Natural killer cell (primary cell): ENCODE measurements at regions not wholly inside any gene's neighbourhood (a gene's known extent, or its start where the extent isn't known, plus 50 kb on each side); places are given as distances from the start of the nearest gene placed in this dataset.

Source experiments
- ATAC-seq, 3 donors: fragments of 150-1000 bp in 2 of 3; fragments of 200-7000 bp in 1 of 3; cut with Tn5 transposase; 1 replicate in 1 of 3; 2 replicates in 2 of 3; pipeline ENCODE4 v1.10.0; 2021; ENCODE audit warnings: mild to moderate bottlenecking in 2 of 3, moderate library complexity in 2 of 3
- DNase-seq, 2 donors: peaks; one replicate each; pipeline versions ENCODE4 v3.0.0 to v3.0.0-alpha.2; 2013 to 2021; ENCODE audit warnings: mixed read lengths in 1 of 2
- H3K27ac ChIP-seq: one replicate; pipeline ENCODE4 v1.5.1; 2013; ENCODE audit warnings: mild to moderate bottlenecking, low read length
- H3K27me3 ChIP-seq: one replicate; pipeline ENCODE4 v1.6.1; 2013; ENCODE audit warnings: low read length; ENCODE audit not compliant: control insufficient read depth, insufficient read depth
- H3K36me3 ChIP-seq: one replicate; pipeline ENCODE4 v1.6.1; 2013; ENCODE audit warnings: low read length; ENCODE audit not compliant: control insufficient read depth, insufficient read depth
- H3K4me1 ChIP-seq: one replicate; pipeline ENCODE4 v1.6.1; 2013; ENCODE audit warnings: low read length; ENCODE audit not compliant: control insufficient read depth, insufficient read depth
- H3K4me3 ChIP-seq: one replicate; pipeline ENCODE4 v1.5.1; 2013; ENCODE audit warnings: low read length
- H3K9me3 ChIP-seq: one replicate; pipeline ENCODE4 v1.6.1; 2013; ENCODE audit warnings: low read length; ENCODE audit not compliant: control insufficient read depth, insufficient read depth
- H3K27ac Mint-ChIP-seq, 2 donors: one replicate each; pipeline ENCODE4 v1.8.0; 2022; ENCODE audit warnings: mild to moderate bottlenecking in 2 of 2, mixed read lengths in 2 of 2, moderate library complexity in 1 of 2
- H3K27me3 Mint-ChIP-seq, 2 donors: one replicate each; pipeline ENCODE4 v1.8.0; 2022; ENCODE audit warnings: low read depth in 2 of 2, mixed read lengths in 2 of 2
- H3K36me3 Mint-ChIP-seq: one replicate; pipeline ENCODE4 v1.8.0; 2022; ENCODE audit warnings: mixed read lengths
- H3K4me1 Mint-ChIP-seq, 2 donors: one replicate each; pipeline ENCODE4 v1.8.0; 2022; ENCODE audit warnings: mixed read lengths in 2 of 2
- H3K4me3 Mint-ChIP-seq: one replicate; pipeline ENCODE4 v1.8.0; 2022; ENCODE audit warnings: mild to moderate bottlenecking, moderate library complexity, mixed read lengths
- H3K9me3 Mint-ChIP-seq, 2 donors: one replicate each; pipeline ENCODE4 v1.8.0; 2022; ENCODE audit warnings: mixed read lengths in 2 of 2
- WGBS: methylation state at CpG from one replicate; pipeline ENCODE4 v1.1.7; 2013; ENCODE audit warnings: missing lambda C conversion rate; ENCODE audit not compliant: insufficient coverage; 5-methylcytosine and 5-hydroxymethylcytosine counted together
- intact Hi-C: fragments of 100-400 bp; cut with micrococcal nuclease; formaldehyde crosslinking; loops from one replicate; pipeline ENCODE4 v1.14.2; 2022
- TF ChIP-seq, protein P1 (sequence below): fragments of 200-600 bp; IDR thresholded peaks from one replicate; pipeline ENCODE4 v1.8.0; 2022; ENCODE audit warnings: antibody characterized with exemption

DNA sequence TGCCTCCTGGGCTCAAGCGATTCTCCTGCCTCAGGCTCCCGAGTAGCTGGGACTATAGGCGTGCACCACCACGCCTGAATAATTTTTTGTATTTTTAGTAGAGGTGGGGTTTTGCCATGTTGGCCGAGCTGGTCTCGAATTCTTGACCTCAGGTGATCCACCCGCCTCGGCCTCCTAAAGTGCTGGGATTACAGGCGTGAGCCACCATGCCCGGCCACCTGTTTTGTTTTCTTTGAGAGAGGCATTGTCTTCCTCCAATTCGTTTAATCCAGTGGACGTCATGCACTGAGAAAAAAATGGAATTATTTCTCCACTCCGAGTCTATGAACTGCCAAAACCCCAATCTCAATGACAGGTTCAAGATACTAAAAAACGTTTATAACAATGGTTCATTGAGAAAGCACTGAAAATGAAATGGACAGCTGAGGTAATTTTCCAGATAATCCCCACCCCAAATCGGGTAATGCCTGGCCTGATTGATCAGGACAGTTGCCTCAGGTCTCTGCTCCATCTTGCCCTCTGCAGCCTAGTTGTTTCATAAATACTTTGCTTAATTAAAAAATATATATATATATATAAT, 132.7 kb upstream of the PARP11 start:
- WGBS: 91% methylated on average over 14 of the region's 15 CpGs
- no peaks in the 10 kb centered on the region for H3K36me3 Mint-ChIP-seq

DNA sequence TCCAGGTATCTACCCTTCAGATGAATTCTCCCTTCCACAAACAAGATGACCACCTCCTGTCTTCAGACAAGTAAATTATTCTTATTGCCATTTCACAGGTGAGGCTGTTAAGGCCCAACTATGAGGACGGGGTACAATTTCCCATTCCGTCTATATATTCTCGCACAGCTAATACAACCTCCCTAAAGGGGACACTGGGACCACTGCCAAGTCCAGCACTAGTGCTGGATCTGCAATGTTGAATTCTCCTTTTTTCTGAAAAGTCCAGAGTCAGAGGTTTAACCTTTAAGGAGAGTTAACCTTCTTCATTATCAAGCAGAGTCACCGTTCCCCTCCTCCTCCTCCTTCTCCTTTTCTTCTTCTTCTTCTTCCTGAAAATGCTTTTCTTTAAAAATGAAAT, 130.4 kb upstream of the PARP11 start:
- no peak for DNase-seq
- Mint-ChIP-seq H3K4me3 (no peak overlapping the region), H3K9me3 (no peaks in the 10 kb centered on the region), H3K27me3 (peaks cover 8 to 14% of the 10 kb centered on the region in 2 donors), H3K27ac (no peak overlapping the region), H3K36me3 (no peaks in the 10 kb centered on the region), H3K4me1 (no peaks in the 10 kb centered on the region)
- Histone ChIP-seq H3K27me3 (no peaks in the 10 kb centered on the region), H3K36me3 (no peaks in the 10 kb centered on the region), H3K9me3 (no peaks in the 10 kb centered on the region), H3K27ac (no peak overlapping the region), H3K4me3 (no peak overlapping the region), H3K4me1 (no peaks in the 10 kb centered on the region)
- no peak for ATAC-seq
- intact Hi-C loops: no loop called here
- 94% methylated on average over 4 of the region's 4 CpGs for WGBS
- TF ChIP-seq, protein P1, sequence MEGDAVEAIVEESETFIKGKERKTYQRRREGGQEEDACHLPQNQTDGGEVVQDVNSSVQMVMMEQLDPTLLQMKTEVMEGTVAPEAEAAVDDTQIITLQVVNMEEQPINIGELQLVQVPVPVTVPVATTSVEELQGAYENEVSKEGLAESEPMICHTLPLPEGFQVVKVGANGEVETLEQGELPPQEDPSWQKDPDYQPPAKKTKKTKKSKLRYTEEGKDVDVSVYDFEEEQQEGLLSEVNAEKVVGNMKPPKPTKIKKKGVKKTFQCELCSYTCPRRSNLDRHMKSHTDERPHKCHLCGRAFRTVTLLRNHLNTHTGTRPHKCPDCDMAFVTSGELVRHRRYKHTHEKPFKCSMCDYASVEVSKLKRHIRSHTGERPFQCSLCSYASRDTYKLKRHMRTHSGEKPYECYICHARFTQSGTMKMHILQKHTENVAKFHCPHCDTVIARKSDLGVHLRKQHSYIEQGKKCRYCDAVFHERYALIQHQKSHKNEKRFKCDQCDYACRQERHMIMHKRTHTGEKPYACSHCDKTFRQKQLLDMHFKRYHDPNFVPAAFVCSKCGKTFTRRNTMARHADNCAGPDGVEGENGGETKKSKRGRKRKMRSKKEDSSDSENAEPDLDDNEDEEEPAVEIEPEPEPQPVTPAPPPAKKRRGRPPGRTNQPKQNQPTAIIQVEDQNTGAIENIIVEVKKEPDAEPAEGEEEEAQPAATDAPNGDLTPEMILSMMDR: no peak

More for the DNA sequence above, 132.7 kb upstream of the PARP11 start:
- no peak for ATAC-seq
- TF ChIP-seq, protein P1: no peak
- no peak overlapping the region for H3K4me3 ChIP-seq
- H3K27me3 Mint-ChIP-seq: peaks cover 3 to 14% of the 10 kb centered on the region in 2 donors
- intact Hi-C loops: no loop called here
- H3K4me1 ChIP-seq: no peaks in the 10 kb centered on the region
- no peaks in the 10 kb centered on the region for H3K27me3 ChIP-seq
- no peak overlapping the region for H3K4me3 Mint-ChIP-seq
- no peaks in the 10 kb centered on the region for H3K36me3 ChIP-seq
- no peaks in the 10 kb centered on the region for H3K9me3 Mint-ChIP-seq
- DNase-seq: no peak
- H3K4me1 Mint-ChIP-seq: no peaks in the 10 kb centered on the region
- no peaks in the 10 kb centered on the region for H3K9me3 ChIP-seq
- H3K27ac ChIP-seq: no peak overlapping the region
- no peak overlapping the region for H3K27ac Mint-ChIP-seq

DNA sequence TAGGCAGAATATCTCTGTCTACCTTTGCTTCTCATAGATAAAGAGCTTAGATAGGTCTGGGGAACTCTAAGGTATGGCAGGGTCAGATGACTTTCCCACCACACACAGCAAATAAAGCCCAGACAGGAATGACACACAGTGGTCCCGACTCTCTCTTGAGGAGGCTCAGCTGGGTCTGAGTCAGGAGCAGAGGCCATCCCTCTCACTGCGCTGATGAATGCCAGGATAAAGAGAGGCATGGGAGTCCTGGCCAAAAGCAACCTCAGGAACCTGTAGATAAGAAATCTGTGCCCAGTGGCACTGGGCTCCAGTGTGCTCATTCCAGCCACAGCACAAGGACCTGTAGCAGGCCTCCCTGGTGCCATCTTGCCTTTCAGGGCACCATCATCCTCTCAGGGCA, 129.4 kb upstream of the PARP11 start:
- no peak overlapping the region for H3K4me3 Mint-ChIP-seq
- H3K4me1 Mint-ChIP-seq: no peaks in the 10 kb centered on the region
- TF ChIP-seq, protein P1: no peak
- H3K9me3 ChIP-seq: no peaks in the 10 kb centered on the region
- H3K4me3 ChIP-seq: no peak overlapping the region
- no peaks in the 10 kb centered on the region for H3K36me3 Mint-ChIP-seq
- H3K27ac Mint-ChIP-seq: no peak overlapping the region
- H3K27ac ChIP-seq: no peak overlapping the region
- no peak for DNase-seq
- H3K27me3 Mint-ChIP-seq: peaks cover 8 to 14% of the 10 kb centered on the region in 2 donors
- intact Hi-C loops: no loop called here
- no peaks in the 10 kb centered on the region for H3K27me3 ChIP-seq
- no peaks in the 10 kb centered on the region for H3K9me3 Mint-ChIP-seq
- WGBS: 76% methylated on average over 2 of the region's 2 CpGs
- ATAC-seq: no peak
- H3K36me3 ChIP-seq: no peaks in the 10 kb centered on the region
- no peaks in the 10 kb centered on the region for H3K4me1 ChIP-seq

DNA sequence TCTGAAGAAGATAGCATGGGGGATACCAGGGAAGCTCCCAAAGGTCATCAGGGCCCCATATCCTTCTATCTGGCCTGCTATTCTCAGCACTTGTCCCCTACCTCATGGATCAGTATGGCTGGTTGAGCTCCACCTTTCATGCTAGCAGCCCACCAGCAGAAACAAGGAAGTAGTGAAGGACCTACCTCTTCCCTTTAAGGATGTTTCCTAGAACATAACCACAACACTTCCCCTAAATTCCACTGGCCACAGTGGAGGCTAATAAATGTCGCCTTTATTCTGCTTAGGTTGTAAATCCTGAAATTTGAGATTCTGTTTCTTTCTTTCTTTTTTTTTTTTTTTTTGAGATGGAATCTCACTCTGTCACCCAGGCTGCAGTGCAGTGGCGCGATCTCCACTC, 128.6 kb upstream of the PARP11 start:
- Histone ChIP-seq H3K4me3 (no peak overlapping the region), H3K36me3 (no peaks in the 10 kb centered on the region), H3K27ac (no peak overlapping the region), H3K4me1 (no peaks in the 10 kb centered on the region), H3K27me3 (no peaks in the 10 kb centered on the region), H3K9me3 (no peaks in the 10 kb centered on the region)
- Mint-ChIP-seq H3K9me3 (no peaks in the 10 kb centered on the region), H3K4me3 (no peak overlapping the region), H3K27me3 (peaks cover 8 to 10% of the 10 kb centered on the region in 2 donors), H3K36me3 (no peaks in the 10 kb centered on the region), H3K4me1 (no peaks in the 10 kb centered on the region), H3K27ac (no peak overlapping the region)
- DNase-seq (no peak), ATAC-seq (no peak)
- WGBS: 71% methylated on average over 2 of the region's 3 CpGs
- TF ChIP-seq, protein P1: no peak
- intact Hi-C loops: no loop called here
